ENCODE measurements at regions not wholly inside any gene's neighbourhood (a gene's known extent, or its start where the extent isn't known, plus 50 kb on each side); places are given as distances from the start of the nearest gene placed in this dataset.

GRCh38 chr22:17303840-17304779 is 65.2 kb upstream of the CECR2 start:
- Histone ChIP-seq H3K27ac (ENCODE audit: low read depth in 1 of 2, low read length in 2 of 2) (no peak overlapping the region), H3K4me1 (ENCODE audit: control insufficient read depth in 4 of 4, insufficient read depth in 4 of 4, low read length in 3 of 4) (peaks cover 0 to 5% (median 1%) of the 10 kb centered on the region in 4 donors), H3K4me3 (ENCODE audit: low read depth in 1 of 3, low read length in 3 of 3) (no peak overlapping the region), H3K27me3 (ENCODE audit: control insufficient read depth in 4 of 4, insufficient read depth in 4 of 4, low read length in 3 of 4) (no peaks in the 10 kb centered on the region), H3K9me3 (ENCODE audit: control insufficient read depth in 4 of 4, low read length in 3 of 4) (no peaks in the 10 kb centered on the region), H3K9ac (ENCODE audit: low read depth in 1 of 2, low read length in 2 of 2) (no peak overlapping the region), H3K36me3 (ENCODE audit: control insufficient read depth in 4 of 4, insufficient read depth in 3 of 4, low read depth in 1 of 4, low read length in 3 of 4) (no peaks in the 10 kb centered on the region)
- WGBS, result 87% methylated on average over 21 of the region's 21 CpGs
- TF ChIP-seq GABPA (IDR thresholded peaks at IDR 0.05 in 1 of 2, conservative IDR thresholded peaks at IDR 0.05 in 1 of 2) (no peak), JUND (IDR thresholded peaks at IDR 0.05) (no peak), MAX (IDR thresholded peaks at IDR 0.05) (no peak), FOXA2 (IDR thresholded peaks at IDR 0.05) (no peak), HNF4A (conservative IDR thresholded peaks at IDR 0.05) (no peak), RXRA (IDR thresholded peaks at IDR 0.05) (no peak), ATF3 (IDR thresholded peaks at IDR 0.05) (no peak), RAD21 (IDR thresholded peaks at IDR 0.05) (no peak), EGR1 (IDR thresholded peaks at IDR 0.05; ENCODE audit: low read depth in 2 of 2) (no peak), SP1 (IDR thresholded peaks at IDR 0.05) (no peak), YY1 (IDR thresholded peaks at IDR 0.05) (no peak), FOXA1 (IDR thresholded peaks at IDR 0.05) (no peak), NR2F2 (IDR thresholded peaks at IDR 0.05) (no peak), HNF4G (IDR thresholded peaks at IDR 0.05) (no peak), TAF1 (conservative IDR thresholded peaks at IDR 0.05) (no peak)
- TF ChIP-seq, protein P1, sequence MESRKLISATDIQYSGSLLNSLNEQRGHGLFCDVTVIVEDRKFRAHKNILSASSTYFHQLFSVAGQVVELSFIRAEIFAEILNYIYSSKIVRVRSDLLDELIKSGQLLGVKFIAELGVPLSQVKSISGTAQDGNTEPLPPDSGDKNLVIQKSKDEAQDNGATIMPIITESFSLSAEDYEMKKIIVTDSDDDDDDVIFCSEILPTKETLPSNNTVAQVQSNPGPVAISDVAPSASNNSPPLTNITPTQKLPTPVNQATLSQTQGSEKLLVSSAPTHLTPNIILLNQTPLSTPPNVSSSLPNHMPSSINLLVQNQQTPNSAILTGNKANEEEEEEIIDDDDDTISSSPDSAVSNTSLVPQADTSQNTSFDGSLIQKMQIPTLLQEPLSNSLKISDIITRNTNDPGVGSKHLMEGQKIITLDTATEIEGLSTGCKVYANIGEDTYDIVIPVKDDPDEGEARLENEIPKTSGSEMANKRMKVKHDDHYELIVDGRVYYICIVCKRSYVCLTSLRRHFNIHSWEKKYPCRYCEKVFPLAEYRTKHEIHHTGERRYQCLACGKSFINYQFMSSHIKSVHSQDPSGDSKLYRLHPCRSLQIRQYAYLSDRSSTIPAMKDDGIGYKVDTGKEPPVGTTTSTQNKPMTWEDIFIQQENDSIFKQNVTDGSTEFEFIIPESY (IDR thresholded peaks at IDR 0.05), result no peak
- TF ChIP-seq, protein P2, sequence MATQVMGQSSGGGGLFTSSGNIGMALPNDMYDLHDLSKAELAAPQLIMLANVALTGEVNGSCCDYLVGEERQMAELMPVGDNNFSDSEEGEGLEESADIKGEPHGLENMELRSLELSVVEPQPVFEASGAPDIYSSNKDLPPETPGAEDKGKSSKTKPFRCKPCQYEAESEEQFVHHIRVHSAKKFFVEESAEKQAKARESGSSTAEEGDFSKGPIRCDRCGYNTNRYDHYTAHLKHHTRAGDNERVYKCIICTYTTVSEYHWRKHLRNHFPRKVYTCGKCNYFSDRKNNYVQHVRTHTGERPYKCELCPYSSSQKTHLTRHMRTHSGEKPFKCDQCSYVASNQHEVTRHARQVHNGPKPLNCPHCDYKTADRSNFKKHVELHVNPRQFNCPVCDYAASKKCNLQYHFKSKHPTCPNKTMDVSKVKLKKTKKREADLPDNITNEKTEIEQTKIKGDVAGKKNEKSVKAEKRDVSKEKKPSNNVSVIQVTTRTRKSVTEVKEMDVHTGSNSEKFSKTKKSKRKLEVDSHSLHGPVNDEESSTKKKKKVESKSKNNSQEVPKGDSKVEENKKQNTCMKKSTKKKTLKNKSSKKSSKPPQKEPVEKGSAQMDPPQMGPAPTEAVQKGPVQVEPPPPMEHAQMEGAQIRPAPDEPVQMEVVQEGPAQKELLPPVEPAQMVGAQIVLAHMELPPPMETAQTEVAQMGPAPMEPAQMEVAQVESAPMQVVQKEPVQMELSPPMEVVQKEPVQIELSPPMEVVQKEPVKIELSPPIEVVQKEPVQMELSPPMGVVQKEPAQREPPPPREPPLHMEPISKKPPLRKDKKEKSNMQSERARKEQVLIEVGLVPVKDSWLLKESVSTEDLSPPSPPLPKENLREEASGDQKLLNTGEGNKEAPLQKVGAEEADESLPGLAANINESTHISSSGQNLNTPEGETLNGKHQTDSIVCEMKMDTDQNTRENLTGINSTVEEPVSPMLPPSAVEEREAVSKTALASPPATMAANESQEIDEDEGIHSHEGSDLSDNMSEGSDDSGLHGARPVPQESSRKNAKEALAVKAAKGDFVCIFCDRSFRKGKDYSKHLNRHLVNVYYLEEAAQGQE (IDR thresholded peaks at IDR 0.05), result no peak
- TF ChIP-seq, protein P3, sequence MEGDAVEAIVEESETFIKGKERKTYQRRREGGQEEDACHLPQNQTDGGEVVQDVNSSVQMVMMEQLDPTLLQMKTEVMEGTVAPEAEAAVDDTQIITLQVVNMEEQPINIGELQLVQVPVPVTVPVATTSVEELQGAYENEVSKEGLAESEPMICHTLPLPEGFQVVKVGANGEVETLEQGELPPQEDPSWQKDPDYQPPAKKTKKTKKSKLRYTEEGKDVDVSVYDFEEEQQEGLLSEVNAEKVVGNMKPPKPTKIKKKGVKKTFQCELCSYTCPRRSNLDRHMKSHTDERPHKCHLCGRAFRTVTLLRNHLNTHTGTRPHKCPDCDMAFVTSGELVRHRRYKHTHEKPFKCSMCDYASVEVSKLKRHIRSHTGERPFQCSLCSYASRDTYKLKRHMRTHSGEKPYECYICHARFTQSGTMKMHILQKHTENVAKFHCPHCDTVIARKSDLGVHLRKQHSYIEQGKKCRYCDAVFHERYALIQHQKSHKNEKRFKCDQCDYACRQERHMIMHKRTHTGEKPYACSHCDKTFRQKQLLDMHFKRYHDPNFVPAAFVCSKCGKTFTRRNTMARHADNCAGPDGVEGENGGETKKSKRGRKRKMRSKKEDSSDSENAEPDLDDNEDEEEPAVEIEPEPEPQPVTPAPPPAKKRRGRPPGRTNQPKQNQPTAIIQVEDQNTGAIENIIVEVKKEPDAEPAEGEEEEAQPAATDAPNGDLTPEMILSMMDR (IDR thresholded peaks at IDR 0.05; ENCODE audit: low read depth, low read length, missing input control), result no peak
- no peak for DNase-seq (ENCODE audit: low spot score)
